H9 (cell line): ENCODE measurements at regions not wholly inside any gene's neighbourhood (a gene's known extent, or its start where the extent isn't known, plus 50 kb on each side); places are given as distances from the start of the nearest gene placed in this dataset.

Experiments used
- DNase-seq: peaks from one replicate; pipeline ENCODE4 v3.0.0-alpha.2; 2017
- H2AFZ ChIP-seq: one replicate; pipeline ENCODE4 v1.6.1; 2013; ENCODE audit warnings: mild to moderate bottlenecking, low read length, control low read depth, moderate library complexity
- H2AK5ac ChIP-seq: 2 replicates; pipeline ENCODE4 v1.6.1; 2013; ENCODE audit warnings: low read length, control low read depth, mixed read lengths; ENCODE audit not compliant: insufficient read length
- H2BK120ac ChIP-seq: one replicate; pipeline ENCODE4 v1.6.1; 2013; ENCODE audit warnings: low read depth, mild to moderate bottlenecking, low read length, control low read depth, inconsistent platforms; ENCODE audit not compliant: poor library complexity, severe bottlenecking
- H2BK12ac ChIP-seq: 2 replicates; pipeline ENCODE4 v1.6.1; 2013; ENCODE audit warnings: low read length, control low read depth, mixed read lengths, low read depth; ENCODE audit not compliant: insufficient read length
- H2BK15ac ChIP-seq: 2 replicates; pipeline ENCODE4 v1.6.1; 2013; ENCODE audit warnings: low read depth, low read length, control low read depth
- H2BK20ac ChIP-seq: one replicate; pipeline ENCODE4 v1.6.1; 2013; ENCODE audit warnings: low read depth, mild to moderate bottlenecking, low read length, control low read depth, inconsistent platforms; ENCODE audit not compliant: poor library complexity, severe bottlenecking
- H2BK5ac ChIP-seq: 2 replicates; pipeline ENCODE4 v1.6.1; 2013; ENCODE audit warnings: low read length, control low read depth, mixed read lengths; ENCODE audit not compliant: insufficient read length
- H3K14ac ChIP-seq: 2 replicates; pipeline ENCODE4 v1.6.1; 2013; ENCODE audit warnings: low read length, control low read depth; ENCODE audit not compliant: insufficient read depth
- H3K18ac ChIP-seq: 2 replicates; pipeline ENCODE4 v1.6.1; 2013; ENCODE audit warnings: low read depth, mild to moderate bottlenecking, mixed read lengths, low read length, control low read depth; ENCODE audit not compliant: insufficient read length
- H3K23ac ChIP-seq: 2 replicates; pipeline ENCODE4 v1.6.1; 2013; ENCODE audit warnings: low read length, control low read depth, mixed read lengths, low read depth; ENCODE audit not compliant: insufficient read length
- H3K23me2 ChIP-seq: 2 replicates; pipeline ENCODE4 v1.6.1; 2013; ENCODE audit warnings: low read depth, mild to moderate bottlenecking, mixed read lengths, low read length, control low read depth; ENCODE audit not compliant: insufficient read length, poor library complexity, severe bottlenecking
- H3K27ac ChIP-seq: 2 replicates; pipeline ENCODE4 v1.5.1; 2013; ENCODE audit warnings: low read length, control low read depth, mixed read lengths, low read depth; ENCODE audit not compliant: insufficient read length
- H3K27me3 ChIP-seq: 2 replicates; pipeline ENCODE4 v1.6.1; 2013; ENCODE audit warnings: low read length, control low read depth, inconsistent platforms; ENCODE audit not compliant: insufficient read depth
- H3K4ac ChIP-seq: 2 replicates; pipeline ENCODE4 v1.6.1; 2013; ENCODE audit warnings: low read depth, mild to moderate bottlenecking, control low read depth, inconsistent platforms, low read length, moderate library complexity
- H3K4me1 ChIP-seq: 2 replicates; pipeline ENCODE4 v1.6.1; 2013; ENCODE audit warnings: low read length, control low read depth, inconsistent platforms; ENCODE audit not compliant: insufficient read depth
- H3K4me2 ChIP-seq: 2 replicates; pipeline ENCODE4 v1.6.1; 2013; ENCODE audit warnings: low read length, control low read depth, mixed read lengths; ENCODE audit not compliant: insufficient read length, insufficient read depth
- H3K56ac ChIP-seq: 2 replicates; pipeline ENCODE4 v1.6.1; 2013; ENCODE audit warnings: low read depth, mild to moderate bottlenecking, mixed read lengths, low read length, control low read depth; ENCODE audit not compliant: insufficient read length
- H3K79me1 ChIP-seq: 2 replicates; pipeline ENCODE4 v1.6.1; 2013; ENCODE audit warnings: low read depth, mild to moderate bottlenecking, moderate library complexity, low read length, control low read depth, inconsistent platforms; ENCODE audit not compliant: insufficient read depth, poor library complexity, severe bottlenecking
- H3K79me2 ChIP-seq: 2 replicates; pipeline ENCODE4 v1.6.1; 2013; ENCODE audit warnings: low read length, control low read depth, inconsistent platforms; ENCODE audit not compliant: insufficient read depth
- H3K9ac ChIP-seq: 2 replicates; pipeline ENCODE4 v1.6.1; 2013; ENCODE audit warnings: low read length, control low read depth, mixed read lengths; ENCODE audit not compliant: insufficient read length; ENCODE audit errors: extremely low read depth
- H3K9me3 ChIP-seq: one replicate; pipeline ENCODE4 v1.6.1; 2013; ENCODE audit warnings: low read depth, low read length, inconsistent platforms; ENCODE audit not compliant: control insufficient read depth
- H3T11ph ChIP-seq: one replicate; pipeline ENCODE4 v1.6.1; 2013; ENCODE audit warnings: mild to moderate bottlenecking, low read length, control low read depth, inconsistent platforms
- H4K20me1 ChIP-seq: one replicate; pipeline ENCODE4 v1.6.1; 2013; ENCODE audit not compliant: control insufficient read depth, insufficient read length, insufficient read depth
- H4K5ac ChIP-seq: 2 replicates; pipeline ENCODE4 v1.6.1; 2013; ENCODE audit warnings: low read depth, mild to moderate bottlenecking, mixed read lengths, low read length, control low read depth; ENCODE audit not compliant: insufficient read length
- H4K8ac ChIP-seq: replicated peaks from 2 replicates; pipeline ENCODE4 v1.6.1; 2013; ENCODE audit warnings: low read length, control low read depth, mixed read lengths, low read depth; ENCODE audit not compliant: insufficient read length
- H4K91ac ChIP-seq: 2 replicates; pipeline ENCODE4 v1.6.1; 2013; ENCODE audit warnings: low read depth, mild to moderate bottlenecking, moderate library complexity, mixed read lengths, low read length, control low read depth; ENCODE audit not compliant: insufficient read length
- H3K27ac Mint-ChIP-seq, 3 experiments: 2 replicates in 2 of 3; 3 replicates in 1 of 3; pipeline ENCODE4 v1.8.0; 2020 to 2021; ENCODE audit warnings: mixed read lengths in 3 of 3, mild to moderate bottlenecking in 1 of 3, moderate library complexity in 1 of 3
- H3K27me3 Mint-ChIP-seq: 2 replicates; pipeline ENCODE4 v1.8.0; 2021; ENCODE audit warnings: low read depth, mild to moderate bottlenecking, moderate library complexity, mixed read lengths
- H3K36me3 Mint-ChIP-seq, 3 experiments: 2 replicates in 2 of 3; 3 replicates in 1 of 3; pipeline ENCODE4 v1.8.0; 2020 to 2021; ENCODE audit warnings: low read depth in 3 of 3, mixed read lengths in 3 of 3; ENCODE audit not compliant: insufficient read depth in 1 of 3
- H3K4me1 Mint-ChIP-seq, 2 experiments: 2 replicates each; pipeline ENCODE4 v1.8.0; 2020; ENCODE audit warnings: mixed read lengths in 2 of 2
- H3K4me3 Mint-ChIP-seq, 2 experiments: 2 replicates in 1 of 2; 3 replicates in 1 of 2; pipeline ENCODE4 v1.8.0; 2020 to 2021; ENCODE audit warnings: mild to moderate bottlenecking in 2 of 2, mixed read lengths in 2 of 2, moderate library complexity in 1 of 2
- H3K9me3 Mint-ChIP-seq, 2 experiments: 2 replicates in 1 of 2; 3 replicates in 1 of 2; pipeline ENCODE4 v1.8.0; 2020; ENCODE audit warnings: mild to moderate bottlenecking in 2 of 2, mixed read lengths in 2 of 2, moderate library complexity in 1 of 2
- CTCF ChIP-seq: fragments of 200-600 bp; sonication (generic); conservative IDR thresholded peaks from 3 replicates; pipeline ENCODE4 v1.8.0; 2021; ENCODE audit warnings: antibody characterized with exemption, mild to moderate bottlenecking
- WGBS: extraction: QIAGEN DNeasy Blood & Tissue Kit; methylation state at CpG from one replicate; pipeline ENCODE4 v1.1.7; 2013; ENCODE audit warnings: missing lambda C conversion rate, low lambda C conversion rate, mixed read lengths; ENCODE audit not compliant: insufficient read length; ENCODE audit errors: extremely low coverage; 5-methylcytosine and 5-hydroxymethylcytosine counted together

GRCh38 chr3:56911363-56911762 is 109.6 kb upstream of the ARHGEF3 start:
- Histone ChIP-seq H3K4me1 (peaks cover under 1% of the 10 kb centered on the region; the same call in 1 of the 2 replicates), H3T11ph (no peak overlapping the region), H3K27me3 (no peaks in the 10 kb centered on the region), H3K9ac (no peak overlapping the region), H3K56ac (no peak overlapping the region), H3K23ac (no peak overlapping the region), H2BK5ac (no peak overlapping the region), H2BK120ac (no peak overlapping the region), H2AFZ (no peak overlapping the region), H3K18ac (no peak overlapping the region), H2BK12ac (no peak overlapping the region), H3K9me3 (no peaks in the 10 kb centered on the region), H3K14ac (no peak overlapping the region), H2BK20ac (no peak overlapping the region), H4K5ac (no peak overlapping the region), H3K23me2 (no peaks in the 10 kb centered on the region), H2AK5ac (no peak overlapping the region), H3K4ac (no peak overlapping the region), H2BK15ac (no peak overlapping the region), H3K4me2 (no peak overlapping the region), H4K8ac (no peak overlapping the region), H4K91ac (no peak overlapping the region), H3K79me2 (no peaks in the 10 kb centered on the region), H3K79me1 (no peaks in the 10 kb centered on the region), H4K20me1 (no peaks in the 10 kb centered on the region), H3K27ac (no peak overlapping the region)
- H3K27ac Mint-ChIP-seq, result no peak overlapping the region
- H3K27me3 Mint-ChIP-seq, result no peaks in the 10 kb centered on the region
- DNase-seq, result no peak
- H3K4me3 Mint-ChIP-seq, result no peak overlapping the region
- H3K9me3 Mint-ChIP-seq, result no peaks in the 10 kb centered on the region
- WGBS, result no CpG with 5 or more reads among the region's 8 CpGs
- peaks cover 10% of the 10 kb centered on the region in 2 experiments for H3K4me1 Mint-ChIP-seq
- no peaks in the 10 kb centered on the region for H3K36me3 Mint-ChIP-seq
- TF ChIP-seq CTCF, result no peak
